Heart left ventricle (tissue), 13 donors: ENCODE measurements at regions not wholly inside any gene's neighbourhood (a gene's known extent, or its start where the extent isn't known, plus 50 kb on each side); places are given as distances from the start of the nearest gene placed in this dataset.

Source experiments
- CTCF ChIP-seq, 12 donors: fragments of 200-600 bp; sonication (generic) in 4 of 12; IDR thresholded peaks; one replicate each; pipeline versions ENCODE4 v1.5.0 to v1.8.0; 2018 to 2022; ENCODE audit warnings: antibody characterized with exemption in 12 of 12, mild to moderate bottlenecking in 5 of 12
- POLR2A ChIP-seq, 2 donors: fragments of 450-650 bp; IDR thresholded peaks; one replicate each; pipeline ENCODE4 v1.6.1; 2017; ENCODE audit warnings: antibody characterized with exemption in 2 of 2, mild to moderate bottlenecking in 2 of 2, moderate library complexity in 2 of 2
- donor health status: ischemic (EF 13 %, LVEDD 7.1; RV severe dilation, severe dysfunction).
- donor health status: DM: no; HTN: yes; CAD: no.
- donor health status: DM: no; HTN: no; CAD: no.
- donor health status: ischemic (EF 25% LVEDD 6.9; RV normal size, moderate dysfunction).
- donor health status: ischemic (EF 25% LVEDD 5.7; RV mildly dilated, moderate dysfunction).
- donor health status: ischemic (EF 35%, LVEDD 5.7; RV mildly dilated, moderate dysfunction).
- donor health status: nonischemic (EF 11% LVEDD 7.7; RV severe dilation, severe dysfunction).
- donor health status: DM: yes; HTN: yes; CAD: no.
- donor health status: PGD.
- donor health status: ischemic (EF 29% LVEDD 5.4; RV normal size, mild dysfunction).
- donor health status: nonischemic (EF 23%, LVEDD 6.1; RV moderate dilation, normal function).

- TF ChIP-seq CTCF (IDR thresholded peaks at IDR 0.05) (no peak), POLR2A (IDR thresholded peaks at IDR 0.05) (no peak)
These were observed 61.3 kb upstream of the PLD5 start for GRCh38 chr1:242585616-242586359.
